K562 (cell line): ENCODE measurements at regions not wholly inside any gene's neighbourhood (a gene's known extent, or its start where the extent isn't known, plus 50 kb on each side); places are given as distances from the start of the nearest gene placed in this dataset.
"Not testable (repeated sequence)": the region's sequence is repeated elsewhere in the genome, so short reads cannot be mapped to it uniquely, and the experiment has no call there.

ENCODE experiments used
- ATAC-seq: fragments of 200-7000 bp; cut with Tn5 transposase; 3 replicates; pipeline ENCODE4 v1.9.1; 2020; ENCODE audit warnings: moderate library complexity
- BruUV-seq: library from RNA; stranded (reverse); fragments of 400-500 nt; replicated peaks from 2 replicates; lab custom pipeline; 2021; lab: Mats Ljungman, UMichigan
- CTCF ChIA-PET: fragments of 300-600 bp; formaldehyde crosslinking; extraction: SDS; loops from one replicate; lab custom pipeline; 2021; ENCODE audit warnings: low intra/inter-chr PET ratio; lab: Yijun Ruan, JAX
- POLR2A ChIA-PET: fragments of 300-600, 350-650 bp; sonication (Branson Sonifier 250); formaldehyde crosslinking; extraction: SDS; loops from one replicate; lab custom pipeline; 2021; ENCODE audit warnings: antibody characterized with exemption, inconsistent platforms; lab: Yijun Ruan, JAX
- DNase-seq, 4 experiments: peaks; one replicate each; pipeline versions ENCODE4 v3.0.0 to v3.0.0-alpha.2; 2011 to 2018; ENCODE audit warnings: low spot score in 3 of 4, mixed read lengths in 3 of 4; ENCODE audit errors: extremely low read depth in 1 of 4
- FAIRE-seq: peaks from 2 replicates; lab custom pipeline; 2011; peaks lifted over from hg19 to GRCh38; lab: Jason Lieb, UNC
- H2AFZ ChIP-seq: 2 replicates; pipeline ENCODE4 v1.6.0; 2011; ENCODE audit warnings: low read depth, low read length, control low read depth, inconsistent platforms
- H3K27ac ChIP-seq: fragments of 200-600 bp; 3 replicates; pipeline ENCODE4 v1.8.0; 2011; ENCODE audit warnings: low read depth, mild to moderate bottlenecking, control low read depth, inconsistent platforms, low read length, moderate library complexity, mixed read lengths; ENCODE audit errors: extremely low read depth
- H3K27me3 ChIP-seq, 2 experiments: fragments of 300-600 bp in 1 of 2; 2 replicates in 1 of 2; 3 replicates in 1 of 2; pipeline versions ENCODE4 v1.6.0 to v1.8.0; 2011; ENCODE audit warnings: inconsistent platforms in 2 of 2, low read length in 2 of 2, mild to moderate bottlenecking in 1 of 2, mixed read lengths in 1 of 2, moderate library complexity in 1 of 2; ENCODE audit not compliant: control insufficient read depth in 2 of 2, insufficient read depth in 2 of 2
- H3K36me3 ChIP-seq: fragments of 300-600 bp; 3 replicates; pipeline ENCODE4 v1.8.0; 2011; ENCODE audit warnings: mild to moderate bottlenecking, low read length, inconsistent platforms; ENCODE audit not compliant: control insufficient read depth, insufficient read depth
- H3K4me1 ChIP-seq, 2 experiments: fragments of 200-600 bp in 1 of 2; replicated peaks in 1 of 2; 2 replicates in 1 of 2; 3 replicates in 1 of 2; pipeline versions ENCODE4 v1.5.1 to v1.8.0; 2011; ENCODE audit warnings: inconsistent platforms in 2 of 2, low read length in 2 of 2, mild to moderate bottlenecking in 1 of 2, mixed read lengths in 1 of 2, moderate library complexity in 1 of 2; ENCODE audit not compliant: control insufficient read depth in 2 of 2, insufficient read depth in 2 of 2
- H3K4me2 ChIP-seq: 2 replicates; pipeline ENCODE4 v1.6.1; 2011; ENCODE audit warnings: low read length, control low read depth, inconsistent platforms, mixed read lengths; ENCODE audit not compliant: insufficient read depth
- H3K4me3 ChIP-seq: fragments of 200-600 bp; sonication (generic), shearing (Covaris generic); 2 replicates; pipeline ENCODE4 v1.5.1; 2016; ENCODE audit warnings: control low read depth, inconsistent platforms
- H3K79me2 ChIP-seq: fragments of 200-600 bp; 3 replicates; pipeline ENCODE4 v1.8.0; 2011; ENCODE audit warnings: low read length, inconsistent platforms; ENCODE audit not compliant: control insufficient read depth, insufficient read depth
- H3K9ac ChIP-seq, 2 experiments: 2 replicates each; pipeline versions ENCODE4 v1.6.0 to v1.6.1; 2011; ENCODE audit warnings: low read depth in 2 of 2, low read length in 2 of 2, control low read depth in 1 of 2, inconsistent platforms in 1 of 2, mild to moderate bottlenecking in 1 of 2, mixed read lengths in 1 of 2; ENCODE audit not compliant: insufficient read depth in 1 of 2
- H3K9me1 ChIP-seq: one replicate; pipeline ENCODE4 v1.6.0; 2011; ENCODE audit warnings: inconsistent platforms, mild to moderate bottlenecking, low read length, moderate library complexity; ENCODE audit not compliant: control insufficient read depth, insufficient read depth
- H3K9me3 ChIP-seq: replicated peaks from 2 replicates; pipeline ENCODE4 v1.5.1; 2011; ENCODE audit warnings: low read depth, low read length, inconsistent platforms; ENCODE audit not compliant: control insufficient read depth, insufficient read depth
- H4K20me1 ChIP-seq: replicated peaks from 2 replicates; pipeline ENCODE4 v1.6.1; 2011; ENCODE audit warnings: low read length, inconsistent platforms, mixed read lengths; ENCODE audit not compliant: control insufficient read depth, insufficient read depth
- EP400 ChIP-seq: fragments of 450-650 bp; IDR thresholded peaks from 2 replicates; pipeline ENCODE4 v1.6.1; 2017; ENCODE audit warnings: antibody characterized with exemption, mild to moderate bottlenecking, moderate library complexity
- NFRKB ChIP-seq: fragments of 450-650 bp; IDR thresholded peaks from 2 replicates; pipeline ENCODE4 v1.6.1; 2016; ENCODE audit warnings: low read depth
- NRF1 ChIP-seq, 2 experiments: fragments of 450-650 bp; IDR thresholded peaks in 1 of 2; conservative IDR thresholded peaks in 1 of 2; 2 replicates each; pipeline ENCODE4 v1.6.1; 2014; ENCODE audit warnings: mild to moderate bottlenecking in 2 of 2
- POLR2A ChIP-seq: fragments of 450-650 bp; conservative IDR thresholded peaks from 2 replicates; pipeline ENCODE4 v1.6.1; 2016
- RBFOX2 ChIP-seq: fragments of 200-400 bp; formaldehyde crosslinking; IDR thresholded peaks from 2 replicates; pipeline ENCODE4 v1.6.1; 2017; ENCODE audit warnings: low read depth, mild to moderate bottlenecking, low read length, moderate library complexity
- TAF9B ChIP-seq: fragments of 450-650 bp; IDR thresholded peaks from 2 replicates; pipeline ENCODE4 v1.6.1; 2018; ENCODE audit warnings: mild to moderate bottlenecking; ENCODE audit not compliant: partially characterized antibody
- YY1 ChIP-seq, 3 experiments: IDR thresholded peaks; 2 replicates each; pipeline ENCODE4 v1.6.1; 2011; ENCODE audit warnings: low read length in 2 of 3, mild to moderate bottlenecking in 2 of 3, moderate library complexity in 2 of 3, borderline replicate concordance in 1 of 3, control low read depth in 1 of 3, low read depth in 1 of 3; ENCODE audit not compliant: insufficient read depth in 3 of 3, insufficient replicate concordance in 2 of 3, control insufficient read depth in 1 of 3, insufficient read length in 1 of 3; ENCODE audit errors: extremely low read depth in 1 of 3
- WGBS: fragments of 100-300 bp; shearing (Covaris generic); methylation state at CpG from one replicate; pipeline ENCODE4 v1.1.6; 2016; ENCODE audit warnings: low coverage, mixed read lengths; ENCODE audit not compliant: insufficient coverage; ENCODE audit errors: missing lambda C conversion rate; 5-methylcytosine and 5-hydroxymethylcytosine counted together
- in situ Hi-C: fragments of 300-500 bp; cut with MboI; formaldehyde crosslinking; loops from 4 replicates; pipeline ENCODE4 v1.15.0; 2018; ENCODE audit warnings: inconsistent platforms, mixed read lengths
- intact Hi-C: fragments of 100-400 bp; cut with micrococcal nuclease; formaldehyde crosslinking; loops from 2 replicates; pipeline ENCODE4 v1.14.2; 2022

DNA sequence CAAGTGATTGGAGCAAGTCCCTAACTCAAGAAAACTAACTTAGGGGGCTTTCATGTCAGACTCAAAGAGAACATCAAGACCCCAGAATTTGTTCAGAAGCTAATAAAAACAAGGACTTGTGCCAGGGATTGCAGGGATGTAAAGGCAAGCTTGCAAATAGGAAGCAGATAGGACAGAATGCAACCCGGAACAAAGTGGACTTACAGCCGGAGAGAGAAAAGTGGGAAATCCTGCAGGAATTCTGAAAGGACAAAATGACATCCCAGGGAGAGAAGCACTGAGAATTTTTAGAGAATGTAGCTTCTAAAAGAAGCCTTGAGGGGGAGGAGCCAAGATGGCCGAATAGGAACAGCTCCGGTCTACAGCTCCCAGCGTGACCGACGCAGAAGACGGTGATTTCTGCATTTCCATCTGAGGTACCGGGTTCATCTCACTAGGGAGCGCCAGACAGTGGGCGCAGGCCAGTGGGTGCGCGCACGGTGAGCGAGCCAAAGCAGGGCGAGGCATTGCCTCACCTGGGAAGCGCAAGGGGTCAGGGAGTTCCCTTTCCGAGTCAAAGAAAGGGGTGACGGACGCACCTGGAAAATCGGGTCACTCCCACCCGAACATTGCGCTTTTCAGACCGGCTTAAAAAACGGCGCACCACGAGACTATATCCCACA is 195.6 kb upstream of the G2E3 start:
- POLR2A ChIA-PET: interaction anchor here (0.8 to 0.9 kb wide), 2 partner anchors 11 to 17 kb away, joined by 3 read pairs; no protein-coding TSS in a partner anchor
- BruUV-seq, H3K36me3 ChIP-seq, in situ Hi-C loops, H3K4me1 ChIP-seq, H3K9me3 ChIP-seq, H3K27me3 ChIP-seq, H3K79me2 ChIP-seq, intact Hi-C loops, H4K20me1 ChIP-seq, CTCF ChIA-PET, H3K9me1 ChIP-seq: not testable (repeated sequence)
- H3K9ac ChIP-seq: peak overlapping the region; percentile 28 to 55; a peak in 2 of 4 replicates
- 3% methylated on average over 6 of the region's 27 CpGs for WGBS
- peak; percentile 12 to 38 (median 15) for DNase-seq
- H2AFZ ChIP-seq: peak overlapping the region; percentile 89
- peak overlapping the region; percentile 51; the same call in 2 of the 3 replicates for H3K27ac ChIP-seq
- peak overlapping the region; percentile 69 for H3K4me2 ChIP-seq
- peak overlapping the region; percentile 34 for H3K4me3 ChIP-seq
- ATAC-seq: peak; percentile 75
- peak; percentile 15 for FAIRE-seq
- peak; percentile 26; the same call in 1 of the 2 replicates for TF ChIP-seq EP400
- TF ChIP-seq RBFOX2: 0 out of 2 replicates have a peak, but pooled peaks have one; percentile 23
- TF ChIP-seq TAF9B: peak; percentile 40
- TF ChIP-seq NRF1 (conservative IDR thresholded peaks at IDR 0.05 in 1 of 2, IDR thresholded peaks at IDR 0.05 in 1 of 2): 0 out of 4 replicates have a peak, but pooled peaks of 1 of the 2 experiments have one; percentile 43
- peak in 1 of 3 experiments; percentile 53 for TF ChIP-seq YY1 (IDR thresholded peaks at IDR 0.05; ENCODE audit: borderline replicate concordance in 1 of 3, control insufficient read depth in 1 of 3, extremely low read depth in 1 of 3, insufficient read depth in 3 of 3, insufficient read length in 1 of 3, insufficient replicate concordance in 2 of 3, low read depth in 1 of 3, low read length in 2 of 3)
- peak; percentile 65 for TF ChIP-seq NFRKB
- TF ChIP-seq POLR2A: peak; percentile 61
